GM12872 (cell line): ENCODE measurements at regions not wholly inside any gene's neighbourhood (a gene's known extent, or its start where the extent isn't known, plus 50 kb on each side); places are given as distances from the start of the nearest gene placed in this dataset.

Experiments used
- TF ChIP-seq, protein P1 (sequence below): IDR thresholded peaks from 3 replicates; pipeline ENCODE4 v1.5.1; 2011; ENCODE audit warnings: low read depth, mild to moderate bottlenecking, low read length, moderate library complexity; ENCODE audit not compliant: insufficient read depth

DNA sequence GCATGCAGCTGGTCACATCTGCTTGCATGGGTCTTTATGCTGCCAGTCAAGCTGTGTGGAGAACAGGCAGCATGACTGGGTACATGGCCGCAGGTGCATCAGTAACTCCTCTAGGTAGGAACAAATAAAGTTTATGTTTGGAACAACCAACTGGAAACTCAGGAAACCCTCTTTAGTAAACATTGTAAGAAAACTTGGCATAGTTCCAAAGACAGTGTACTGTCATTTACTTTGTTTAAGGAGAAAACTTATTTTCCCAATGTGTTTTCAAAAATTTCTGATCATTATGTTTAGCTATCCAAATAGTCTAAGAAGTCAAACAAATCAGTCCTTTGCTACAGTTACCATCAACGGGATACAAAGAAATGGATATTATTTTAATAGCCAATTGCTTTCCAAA, 386.0 kb downstream of the CHSY3 start:
- TF ChIP-seq, protein P1, sequence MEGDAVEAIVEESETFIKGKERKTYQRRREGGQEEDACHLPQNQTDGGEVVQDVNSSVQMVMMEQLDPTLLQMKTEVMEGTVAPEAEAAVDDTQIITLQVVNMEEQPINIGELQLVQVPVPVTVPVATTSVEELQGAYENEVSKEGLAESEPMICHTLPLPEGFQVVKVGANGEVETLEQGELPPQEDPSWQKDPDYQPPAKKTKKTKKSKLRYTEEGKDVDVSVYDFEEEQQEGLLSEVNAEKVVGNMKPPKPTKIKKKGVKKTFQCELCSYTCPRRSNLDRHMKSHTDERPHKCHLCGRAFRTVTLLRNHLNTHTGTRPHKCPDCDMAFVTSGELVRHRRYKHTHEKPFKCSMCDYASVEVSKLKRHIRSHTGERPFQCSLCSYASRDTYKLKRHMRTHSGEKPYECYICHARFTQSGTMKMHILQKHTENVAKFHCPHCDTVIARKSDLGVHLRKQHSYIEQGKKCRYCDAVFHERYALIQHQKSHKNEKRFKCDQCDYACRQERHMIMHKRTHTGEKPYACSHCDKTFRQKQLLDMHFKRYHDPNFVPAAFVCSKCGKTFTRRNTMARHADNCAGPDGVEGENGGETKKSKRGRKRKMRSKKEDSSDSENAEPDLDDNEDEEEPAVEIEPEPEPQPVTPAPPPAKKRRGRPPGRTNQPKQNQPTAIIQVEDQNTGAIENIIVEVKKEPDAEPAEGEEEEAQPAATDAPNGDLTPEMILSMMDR, result no peak

DNA sequence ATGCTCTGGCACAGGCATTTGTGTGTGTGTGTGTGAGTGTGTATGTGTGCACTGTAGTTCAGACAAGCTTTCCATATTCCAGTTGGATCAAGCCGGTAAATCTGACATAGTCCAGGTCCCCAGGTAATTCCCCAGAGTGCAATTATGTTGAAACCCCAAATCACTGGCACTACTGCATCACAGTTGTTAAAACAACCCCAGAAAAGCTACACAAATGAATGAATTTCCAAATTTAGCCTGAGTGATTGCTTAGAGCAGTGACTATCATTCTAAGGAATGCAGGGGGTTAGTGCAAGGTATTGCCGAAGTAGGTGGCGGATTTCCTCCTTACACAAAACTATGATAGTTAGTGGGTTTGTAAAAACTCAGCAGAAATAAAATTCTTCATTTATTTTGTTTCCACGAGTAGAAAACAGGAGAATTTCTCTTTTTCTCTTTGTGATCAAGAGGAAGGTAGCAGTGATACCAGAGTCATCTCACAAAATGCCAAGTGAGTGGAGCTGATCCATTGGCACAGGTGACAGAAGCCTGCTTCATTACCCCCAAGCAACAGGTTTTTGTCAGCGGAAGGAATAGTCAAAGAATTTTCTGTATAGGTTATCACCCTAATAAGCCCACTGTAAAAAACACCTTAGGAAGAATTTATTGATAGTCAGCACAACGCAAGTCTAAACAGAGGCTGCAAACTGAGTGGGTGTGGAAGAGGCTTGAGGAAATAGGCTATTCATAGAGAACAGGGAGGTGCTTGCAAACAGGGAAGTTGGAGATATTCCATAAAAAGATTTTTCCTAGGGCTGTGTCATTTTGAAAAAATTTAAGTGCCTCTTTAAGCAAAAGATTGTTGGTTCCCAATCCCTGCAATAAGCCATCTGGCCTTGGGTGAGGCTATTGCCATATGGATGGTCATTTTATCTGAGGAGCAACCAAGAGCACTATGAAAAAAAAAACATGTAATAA, 385.1 kb downstream of the CHSY3 start:
- TF ChIP-seq, protein P1, result no peak

DNA sequence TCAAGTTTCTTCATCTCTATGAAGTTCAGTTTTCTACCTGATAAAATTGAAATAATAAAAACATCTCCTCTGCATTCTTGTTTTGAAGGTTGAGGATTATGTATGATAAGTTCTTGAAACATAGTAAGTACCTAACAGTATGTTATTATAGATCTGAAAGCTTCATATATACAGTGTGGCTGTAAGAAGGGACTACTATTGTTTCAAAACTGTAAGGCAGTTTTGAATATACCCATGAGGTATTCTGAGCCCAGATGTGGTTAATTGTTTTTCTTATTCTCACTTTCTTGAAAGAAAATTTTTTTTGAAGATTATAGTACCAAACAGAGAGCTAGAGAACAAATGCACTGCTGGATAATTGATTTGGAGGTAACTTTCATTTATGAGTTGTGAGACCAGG, 383.2 kb downstream of the CHSY3 start:
- TF ChIP-seq, protein P1, result no peak

DNA sequence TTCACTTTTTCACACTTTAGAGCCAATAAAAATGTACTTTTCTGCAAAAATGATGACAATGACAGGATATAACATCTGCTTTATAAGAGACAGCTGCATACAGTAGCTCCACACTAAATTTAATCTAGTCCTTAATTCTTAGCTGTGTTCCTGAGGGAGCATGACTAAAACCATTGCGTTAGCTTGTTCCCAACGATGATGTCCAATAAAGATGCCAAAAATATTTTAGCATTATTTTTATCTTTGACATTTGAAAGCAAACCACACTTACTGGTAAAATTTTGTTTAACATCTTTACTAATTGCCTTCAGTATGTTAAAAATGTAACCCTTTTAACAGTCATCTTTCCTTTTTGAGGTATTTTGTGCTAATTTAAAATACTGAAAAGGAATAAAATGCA, 382.7 kb downstream of the CHSY3 start:
- TF ChIP-seq, protein P1, result no peak

DNA sequence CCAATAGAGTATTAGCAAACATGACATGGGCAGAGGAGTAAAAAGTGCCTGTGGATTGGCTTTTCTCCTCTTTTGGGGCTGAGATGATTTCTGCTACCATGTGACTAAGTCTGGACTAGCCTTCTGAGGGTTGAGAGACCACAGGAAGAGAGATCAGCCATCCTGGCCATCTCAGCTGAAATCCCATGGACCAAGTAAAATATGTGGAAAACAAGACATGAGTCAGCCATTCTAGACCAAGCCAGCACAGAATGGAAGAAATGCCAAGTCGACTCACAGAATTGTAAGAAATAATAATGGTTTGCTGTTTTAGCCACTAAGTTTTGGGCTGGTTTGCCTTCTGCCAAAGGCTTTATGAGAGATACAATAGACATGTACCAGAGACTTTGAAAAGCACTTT, 377.8 kb downstream of the CHSY3 start:
- TF ChIP-seq, protein P1, result no peak

DNA sequence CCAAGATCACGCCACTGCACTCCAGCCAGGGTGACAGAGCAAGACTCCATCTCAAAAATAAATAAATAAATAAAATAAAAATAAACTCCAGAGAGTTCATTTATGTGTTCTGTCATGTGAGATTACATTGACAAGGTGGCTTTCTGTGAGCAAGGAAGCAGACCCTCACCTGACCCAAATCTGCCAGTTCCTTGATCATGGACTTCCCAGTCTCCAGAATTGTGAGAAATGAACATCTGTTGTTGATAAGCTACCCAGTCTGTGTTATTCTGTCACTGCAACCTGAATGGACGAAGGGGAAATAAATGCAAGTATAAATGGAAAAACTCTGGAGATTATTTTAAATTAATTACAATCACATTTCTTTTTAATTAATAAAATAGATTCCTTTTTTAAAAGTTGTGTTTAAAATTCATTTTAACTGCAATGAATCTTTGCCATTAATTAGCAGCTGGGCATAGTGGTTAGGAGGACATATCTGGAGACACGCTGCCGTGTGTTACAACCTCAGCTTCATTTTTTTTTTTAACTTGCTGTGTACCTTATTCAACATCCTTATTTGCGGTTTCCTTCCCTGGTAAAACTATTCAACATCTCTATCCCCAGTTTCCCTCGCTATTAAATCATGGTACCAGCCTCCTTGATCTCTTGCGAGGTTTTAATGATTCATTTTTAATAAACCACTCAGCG, 376.4 kb downstream of the CHSY3 start:
- TF ChIP-seq, protein P1, result no peak

DNA sequence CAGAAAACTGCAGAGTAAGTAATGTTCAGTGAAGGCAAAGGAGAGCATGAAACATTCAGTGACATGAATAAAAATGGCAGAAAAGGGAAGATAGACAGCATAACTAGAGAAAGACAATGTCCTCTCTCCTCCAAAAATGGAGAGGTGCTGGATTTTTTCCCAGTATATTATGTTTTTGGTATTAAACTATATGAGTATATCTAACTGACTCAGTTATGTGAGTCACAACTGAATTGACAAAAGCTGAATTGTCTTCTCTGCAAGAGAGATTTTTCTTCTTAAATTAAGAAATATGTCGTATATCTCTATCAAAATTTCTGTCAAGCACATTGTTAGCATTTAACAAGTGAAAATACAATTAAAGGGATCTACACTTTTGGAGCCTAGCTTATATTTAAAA, 375.1 kb downstream of the CHSY3 start:
- TF ChIP-seq, protein P1, result no peak
